Cerebellar cortex (tissue), 1 donor: ENCODE measurements at regions not wholly inside any gene's neighbourhood (a gene's known extent, or its start where the extent isn't known, plus 50 kb on each side); places are given as distances from the start of the nearest gene placed in this dataset.

Source experiments
- DNase-seq: peaks from one replicate; pipeline ENCODE4 v3.0.0-alpha.2; 2015; ENCODE audit warnings: low spot score

- peak; percentile 64 for DNase-seq
These were observed 84.8 kb upstream of the COL13A1 start for GRCh38 chr10:69716711-69717560.

GRCh38 chr10:69718951-69719350 is 82.8 kb upstream of the COL13A1 start:
- DNase-seq, result no peak

- DNase-seq, result peak; percentile 50
These were observed 79.9 kb upstream of the COL13A1 start for GRCh38 chr10:69721690-69722310.

DNA sequence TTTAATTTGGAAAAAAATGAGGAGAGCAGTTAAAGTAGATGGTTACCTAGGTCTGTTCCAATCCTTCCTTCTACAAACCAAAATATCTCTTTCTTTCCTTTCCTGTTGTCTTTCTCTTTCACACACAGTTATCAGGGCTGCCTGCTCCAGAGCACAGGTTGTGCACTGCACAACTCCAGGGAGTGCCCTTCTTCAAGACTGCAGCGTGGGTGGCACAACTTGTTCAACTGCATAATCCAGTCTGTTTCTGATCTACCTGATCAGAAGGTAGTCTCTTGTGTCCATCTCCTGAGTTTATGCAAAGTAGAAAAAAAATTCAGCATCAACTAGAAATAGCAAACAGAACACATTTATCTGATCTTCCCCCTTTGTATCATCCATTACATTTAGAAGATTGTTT is 78.1 kb upstream of the COL13A1 start:
- no peak for DNase-seq

GRCh38 chr10:69726850-69727249 is 74.9 kb upstream of the COL13A1 start:
- DNase-seq, result no peak

GRCh38 chr10:69728335-69728870 is 73.3 kb upstream of the COL13A1 start:
- DNase-seq, result no peak

GRCh38 chr10:69729326-69730048 is 72.2 kb upstream of the COL13A1 start:
- DNase-seq, result no peak

- DNase-seq, result no peak
These were observed 71.2 kb upstream of the COL13A1 start for GRCh38 chr10:69730251-69731156.

GRCh38 chr10:69731184-69731583 is 70.5 kb upstream of the COL13A1 start:
- no peak for DNase-seq

- DNase-seq, result no peak
These were observed 70.0 kb upstream of the COL13A1 start for GRCh38 chr10:69731698-69732097.

- peak; percentile 28 for DNase-seq
These were observed 69.4 kb upstream of the COL13A1 start for GRCh38 chr10:69732147-69732825.

DNA sequence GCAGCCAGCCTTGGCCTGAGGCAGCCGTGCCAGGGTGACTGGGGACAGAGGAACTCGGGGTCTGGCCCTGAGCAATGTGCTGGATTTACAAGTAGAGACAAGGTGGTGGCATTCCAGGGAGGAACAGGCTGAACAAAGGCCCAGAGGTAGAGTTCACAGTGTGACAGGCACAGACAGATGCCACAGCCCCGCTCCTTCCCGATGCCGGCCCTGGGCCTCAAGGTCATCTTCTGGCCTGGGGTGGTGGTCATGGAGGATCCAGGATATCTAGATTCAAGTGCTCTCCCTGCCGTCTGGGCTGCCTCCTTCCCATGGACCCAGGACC is 68.9 kb upstream of the COL13A1 start:
- DNase-seq, result no peak

GRCh38 chr10:69733791-69734261 is 67.9 kb upstream of the COL13A1 start:
- DNase-seq, result no peak

GRCh38 chr10:69734416-69734796 is 67.3 kb upstream of the COL13A1 start:
- no peak for DNase-seq

GRCh38 chr10:69734797-69735468 is 66.8 kb upstream of the COL13A1 start:
- no peak for DNase-seq

DNA sequence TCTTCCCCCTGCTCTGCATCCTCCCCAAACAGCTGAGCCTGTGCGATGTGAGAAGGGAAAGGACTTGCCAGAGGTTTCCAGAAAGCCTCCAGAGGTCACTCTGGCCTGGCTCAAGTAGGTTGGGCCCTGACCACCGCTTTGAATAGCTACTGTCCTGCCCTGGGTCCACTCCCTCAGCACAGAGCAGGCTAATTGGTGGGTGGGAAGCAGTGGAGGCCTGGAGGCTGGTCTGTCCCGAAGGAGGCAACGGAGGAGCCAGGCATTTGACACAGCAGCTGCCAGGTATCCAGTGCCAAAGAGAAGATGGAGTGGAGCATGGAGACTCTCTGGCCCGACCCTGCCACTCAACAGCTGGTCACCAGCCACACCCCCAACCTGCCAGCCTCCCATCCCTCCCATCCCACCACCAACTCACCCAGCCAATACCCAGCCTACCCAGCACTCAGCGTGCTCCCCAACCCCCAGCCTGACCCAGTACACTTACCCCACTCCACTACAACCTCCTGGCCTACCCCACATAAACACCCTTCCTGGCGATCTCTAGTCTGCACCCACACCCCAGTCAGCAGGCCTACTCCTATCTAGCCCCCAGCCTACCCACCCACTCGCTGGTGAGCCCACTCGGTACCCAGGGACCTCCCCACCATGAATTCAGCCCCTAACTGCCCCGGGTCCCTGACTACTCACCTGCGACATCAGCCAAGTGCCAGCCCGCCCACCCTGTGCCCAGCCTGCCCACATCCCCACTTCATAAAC is 64.6 kb upstream of the COL13A1 start:
- no peak for DNase-seq

GRCh38 chr10:69738071-69738470 is 63.6 kb upstream of the COL13A1 start:
- peak; percentile 74 for DNase-seq

- no peak for DNase-seq
These were observed 62.8 kb upstream of the COL13A1 start for GRCh38 chr10:69738858-69739435.

GRCh38 chr10:69739634-69740033 is 62.1 kb upstream of the COL13A1 start:
- DNase-seq, result no peak
